ENCODE measurements at regions not wholly inside any gene's neighbourhood (a gene's known extent, or its start where the extent isn't known, plus 50 kb on each side); places are given as distances from the start of the nearest gene placed in this dataset.

- no peak overlapping the region for H3K4me3 ChIP-seq (replicated peaks; ENCODE audit: low read depth, low read length)
- DNase-seq (ENCODE audit: low read depth) = no peak
- no peak for TF ChIP-seq CTCF (IDR thresholded peaks at IDR 0.05; ENCODE audit: low read length, missing control alignments)
Observed at GRCh38 chr4:166323250-166323649, 450.2 kb downstream of the TLL1 start.

- no peak overlapping the region for H3K4me3 ChIP-seq (replicated peaks; ENCODE audit: low read depth, low read length)
- peak; percentile 38 for DNase-seq (ENCODE audit: low read depth)
- peak; percentile 40 for TF ChIP-seq CTCF (IDR thresholded peaks at IDR 0.05; ENCODE audit: low read length, missing control alignments)
Observed at GRCh38 chr4:166324321-166324720, 451.3 kb downstream of the TLL1 start.

GRCh38 chr4:166335256-166335938 is 462.4 kb downstream of the TLL1 start:
- H3K4me3 ChIP-seq (replicated peaks; ENCODE audit: low read depth, low read length) = no peak overlapping the region
- TF ChIP-seq CTCF (IDR thresholded peaks at IDR 0.05; ENCODE audit: low read length, missing control alignments) = no peak
- DNase-seq (ENCODE audit: low read depth) = no peak

GRCh38 chr4:166341992-166342391 is 469.0 kb downstream of the TLL1 start:
- H3K4me3 ChIP-seq (replicated peaks; ENCODE audit: low read depth, low read length) = no peak overlapping the region
- no peak for DNase-seq (ENCODE audit: low read depth)
- no peak for TF ChIP-seq CTCF (IDR thresholded peaks at IDR 0.05; ENCODE audit: low read length, missing control alignments)

- no peak overlapping the region for H3K4me3 ChIP-seq (replicated peaks; ENCODE audit: low read depth, low read length)
- no peak for DNase-seq (ENCODE audit: low read depth)
- TF ChIP-seq CTCF (IDR thresholded peaks at IDR 0.05; ENCODE audit: low read length, missing control alignments) = no peak
Observed at GRCh38 chr4:166363198-166363597, 490.2 kb downstream of the TLL1 start.

GRCh38 chr4:166366012-166366411 is 493.0 kb downstream of the TLL1 start:
- no peak for DNase-seq (ENCODE audit: low read depth)
- no peak for TF ChIP-seq CTCF (IDR thresholded peaks at IDR 0.05; ENCODE audit: low read length, missing control alignments)
- H3K4me3 ChIP-seq (replicated peaks; ENCODE audit: low read depth, low read length) = no peak overlapping the region

- H3K4me3 ChIP-seq (replicated peaks; ENCODE audit: low read depth, low read length) = no peak overlapping the region
- DNase-seq (ENCODE audit: low read depth) = no peak
Observed at GRCh38 chr4:166377578-166377977, 504.5 kb downstream of the TLL1 start.

More at GRCh38 chr4:166377578-166377977, 504.5 kb downstream of the TLL1 start:
- TF ChIP-seq CTCF (IDR thresholded peaks at IDR 0.05; ENCODE audit: low read length, missing control alignments) = no peak
